GM21717 (cell line): ENCODE measurements at regions not wholly inside any gene's neighbourhood (a gene's known extent, or its start where the extent isn't known, plus 50 kb on each side); places are given as distances from the start of the nearest gene placed in this dataset.

Source experiments
- ATAC-seq: cut with Tn5 transposase; IDR thresholded peaks from one replicate; pipeline ENCODE4 v1.9.1; 2021; ENCODE audit warnings: mild to moderate bottlenecking, moderate library complexity; ENCODE audit not compliant: unreplicated experiment

- no peak for ATAC-seq
Measured at GRCh38 chr13:74623761-74624160, 489.6 kb upstream of the KLF12 start.

- no peak for ATAC-seq
Measured at GRCh38 chr13:74622284-74622683, 488.1 kb upstream of the KLF12 start.

- no peak for ATAC-seq
Measured at GRCh38 chr13:74620711-74621110, 486.5 kb upstream of the KLF12 start.

- ATAC-seq: no peak
Measured at GRCh38 chr13:74620308-74620707, 486.1 kb upstream of the KLF12 start.

GRCh38 chr13:74597526-74597925, 463.3 kb upstream of the KLF12 start:
- no peak for ATAC-seq

GRCh38 chr13:74596691-74597090, 462.5 kb upstream of the KLF12 start:
- no peak for ATAC-seq

- no peak for ATAC-seq
Measured at GRCh38 chr13:74593688-74594087, 459.5 kb upstream of the KLF12 start.

GRCh38 chr13:74586847-74587246, 452.6 kb upstream of the KLF12 start:
- ATAC-seq: no peak

GRCh38 chr13:74576420-74576819, 442.2 kb upstream of the KLF12 start:
- ATAC-seq: no peak

- no peak for ATAC-seq
Measured at GRCh38 chr13:74575729-74576125, 441.5 kb upstream of the KLF12 start.

- ATAC-seq: no peak
Measured at GRCh38 chr13:74574964-74575728, 440.9 kb upstream of the KLF12 start.

GRCh38 chr13:74573654-74574053, 439.4 kb upstream of the KLF12 start:
- no peak for ATAC-seq

GRCh38 chr13:74571811-74572210, 437.6 kb upstream of the KLF12 start:
- no peak for ATAC-seq

GRCh38 chr13:74570834-74571233, 436.6 kb upstream of the KLF12 start:
- no peak for ATAC-seq

- no peak for ATAC-seq
Measured at GRCh38 chr13:74570046-74570445, 435.8 kb upstream of the KLF12 start.

- no peak for ATAC-seq
Measured at GRCh38 chr13:74569251-74569650, 435.0 kb upstream of the KLF12 start.

- ATAC-seq: no peak
Measured at GRCh38 chr13:74567485-74567884, 433.3 kb upstream of the KLF12 start.

- no peak for ATAC-seq
Measured at GRCh38 chr13:74562381-74562780, 428.2 kb upstream of the KLF12 start.

GRCh38 chr13:74561155-74561554, 427.0 kb upstream of the KLF12 start:
- no peak for ATAC-seq

- peak; percentile 70 for ATAC-seq
Measured at GRCh38 chr13:74560325-74560724, 426.1 kb upstream of the KLF12 start.

- no peak for ATAC-seq
Measured at GRCh38 chr13:74557870-74558269, 423.7 kb upstream of the KLF12 start.

- no peak for ATAC-seq
Measured at GRCh38 chr13:74555651-74556420, 421.6 kb upstream of the KLF12 start.
